ENCODE measurements at regions not wholly inside any gene's neighbourhood (a gene's known extent, or its start where the extent isn't known, plus 50 kb on each side); places are given as distances from the start of the nearest gene placed in this dataset.

DNA sequence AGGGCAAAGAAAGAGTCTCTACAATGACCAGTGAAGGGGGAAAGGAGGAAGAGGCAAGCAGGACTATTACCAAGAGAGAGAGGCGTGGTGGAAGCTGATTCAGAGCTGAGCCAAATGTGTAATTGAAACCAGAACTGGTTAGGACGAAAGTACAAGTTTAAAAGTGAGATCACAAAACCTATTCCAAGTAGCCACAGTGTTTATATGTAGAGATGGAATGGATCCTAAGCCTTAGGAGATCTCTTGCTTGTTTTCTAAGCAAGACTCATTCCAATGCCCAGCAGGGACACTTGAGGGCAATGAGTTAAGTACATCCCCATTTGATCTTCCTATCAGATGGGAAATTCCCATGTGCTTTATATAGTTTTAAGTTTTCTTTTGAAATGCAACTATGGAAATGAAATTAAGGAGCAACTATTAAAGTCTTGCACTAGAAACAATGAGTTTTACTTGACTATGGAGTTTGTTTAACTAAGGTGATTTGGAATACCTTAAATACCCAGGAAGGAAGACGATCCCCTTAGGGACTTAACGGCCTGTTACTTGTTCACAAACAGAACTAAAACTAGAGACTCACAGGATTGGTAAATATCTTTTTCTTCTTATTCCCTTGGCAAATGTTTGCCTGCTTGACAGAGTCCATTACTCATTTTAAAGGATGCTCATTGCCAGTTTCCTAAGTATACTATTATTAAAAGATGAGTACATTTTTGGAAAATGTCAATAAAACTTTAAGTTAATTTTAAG, 51.1 kb upstream of the SNX2 start:
- no peak for DNase-seq

Measured in CD4-positive, alpha-beta T cell treated with Interleukin-17A for 1 hour (primary cell).